Right lung (tissue), 2 donors: ENCODE measurements at regions not wholly inside any gene's neighbourhood (a gene's known extent, or its start where the extent isn't known, plus 50 kb on each side); places are given as distances from the start of the nearest gene placed in this dataset.
"Not testable (repeated sequence)": the region's sequence is repeated elsewhere in the genome, so short reads cannot be mapped to it uniquely, and the experiment has no call there.

Experiments used
- DNase-seq, 2 donors: peaks; one replicate each; pipeline ENCODE4 v3.0.0-alpha.2; 2013

DNA sequence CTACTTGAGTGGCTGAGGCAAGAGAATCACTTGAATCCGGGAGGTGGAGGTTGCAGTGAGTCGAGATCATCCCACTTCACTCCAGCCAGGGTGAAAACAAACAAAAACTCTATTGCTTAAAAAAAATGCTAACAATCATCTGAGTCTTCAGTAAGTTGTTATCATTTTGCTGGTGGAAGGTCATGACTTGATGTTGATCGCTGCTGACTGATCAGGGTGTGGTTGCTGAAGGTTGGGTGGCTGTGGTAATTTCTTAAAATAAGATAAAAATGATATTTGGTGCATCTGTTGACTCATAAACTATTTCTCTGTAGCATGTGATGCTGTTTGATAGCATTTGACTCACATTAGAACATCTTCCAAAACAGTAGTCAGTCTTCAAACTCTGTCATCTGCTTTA is 349.4 kb upstream of the PAPPA start:
- DNase-seq: no peak

DNA sequence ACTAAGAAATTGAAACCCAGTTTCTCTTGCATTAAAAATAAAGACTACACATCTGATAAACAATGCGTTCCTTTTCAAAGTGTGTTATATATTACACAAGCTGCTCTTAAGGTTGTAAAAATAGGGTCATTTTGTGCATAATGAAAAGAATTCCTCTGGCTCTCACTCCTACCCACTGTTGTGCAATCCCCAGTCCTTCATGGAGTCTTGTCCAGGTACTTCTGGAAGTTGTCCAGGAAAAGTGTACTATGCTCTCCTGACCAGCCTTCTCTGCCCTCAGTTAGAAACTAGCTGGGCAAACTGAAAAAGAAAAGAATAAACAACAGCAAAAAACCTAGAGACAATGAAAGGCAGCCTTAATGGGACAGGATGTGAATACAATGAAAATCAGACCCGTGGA is 345.5 kb upstream of the PAPPA start:
- peak in 1 of 2 donors; percentile 1 for DNase-seq

DNA sequence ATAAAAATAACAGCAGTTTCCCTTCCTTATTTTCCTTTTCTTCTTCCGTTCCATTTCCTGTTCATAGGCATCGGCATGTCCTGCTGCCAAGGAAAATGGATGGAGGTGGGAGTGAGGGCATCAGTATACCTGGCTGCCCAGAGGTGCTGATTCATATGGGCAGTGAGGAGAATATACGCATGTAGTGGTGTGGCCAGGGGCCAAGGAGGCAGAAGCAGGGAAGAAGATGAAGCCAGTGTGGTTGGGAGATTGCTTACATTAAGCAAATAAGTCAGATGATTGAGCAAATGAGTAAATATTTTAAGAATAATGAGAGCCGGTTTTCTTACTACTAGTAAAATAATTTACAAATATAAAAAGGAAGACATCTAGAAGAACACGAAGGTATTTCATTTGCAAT is 344.9 kb upstream of the PAPPA start:
- DNase-seq: no peak

DNA sequence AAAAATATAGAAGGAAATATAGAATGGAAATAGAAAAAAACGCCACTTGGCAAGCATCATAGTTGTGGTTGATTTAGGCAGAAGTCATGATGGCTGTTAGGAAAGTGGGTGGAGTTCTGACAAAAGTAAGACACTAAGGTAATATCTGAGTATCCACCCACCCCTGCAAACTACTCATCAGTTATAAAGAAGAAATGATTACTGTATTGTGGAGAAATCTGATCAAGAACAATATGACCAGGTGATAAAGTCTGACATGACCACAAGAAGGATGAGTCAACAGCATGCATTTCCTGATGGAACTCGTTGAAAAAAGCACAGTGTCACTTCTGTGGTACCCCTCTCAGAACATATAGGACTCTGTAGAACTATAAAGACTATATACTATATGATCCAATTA is 343.4 kb upstream of the PAPPA start:
- no peak for DNase-seq

DNA sequence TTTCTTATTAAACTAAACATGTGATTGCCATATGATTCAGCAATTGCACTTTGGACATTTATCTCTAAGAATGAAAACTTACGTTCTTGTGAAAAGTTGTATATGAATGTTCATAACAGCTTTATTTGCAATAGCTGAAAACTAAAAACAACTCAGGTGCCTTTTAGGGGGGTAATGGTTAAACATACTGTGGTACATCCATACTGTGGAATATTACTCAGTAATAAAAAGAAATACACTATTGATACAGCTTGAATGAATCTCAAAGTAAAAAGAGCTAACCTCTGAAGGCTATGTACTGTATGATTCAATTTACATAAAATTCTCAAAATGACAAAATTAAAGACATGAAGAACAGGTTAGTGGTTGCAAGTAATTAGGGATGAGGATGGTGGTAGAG is 339.5 kb upstream of the PAPPA start:
- DNase-seq: no peak

DNA sequence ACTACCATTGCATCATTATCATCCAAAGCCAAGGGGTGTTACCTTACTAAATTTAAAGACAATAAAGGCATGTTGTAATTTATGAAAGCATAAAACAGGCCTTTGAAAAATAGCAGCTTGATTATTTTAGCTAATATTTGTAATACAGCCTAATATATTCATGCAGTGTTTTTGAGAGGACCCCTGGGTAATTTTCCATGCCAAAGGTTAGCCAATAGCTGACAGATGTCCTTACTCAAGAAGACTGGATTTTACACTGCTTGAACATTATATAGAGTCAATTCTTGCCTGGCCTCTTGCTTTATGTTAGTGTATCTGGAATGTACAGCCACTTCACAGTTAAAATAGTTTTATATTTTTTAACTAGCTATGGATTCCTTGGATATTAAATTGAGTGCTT is 337.8 kb upstream of the PAPPA start:
- peak; percentile 14 for DNase-seq

DNA sequence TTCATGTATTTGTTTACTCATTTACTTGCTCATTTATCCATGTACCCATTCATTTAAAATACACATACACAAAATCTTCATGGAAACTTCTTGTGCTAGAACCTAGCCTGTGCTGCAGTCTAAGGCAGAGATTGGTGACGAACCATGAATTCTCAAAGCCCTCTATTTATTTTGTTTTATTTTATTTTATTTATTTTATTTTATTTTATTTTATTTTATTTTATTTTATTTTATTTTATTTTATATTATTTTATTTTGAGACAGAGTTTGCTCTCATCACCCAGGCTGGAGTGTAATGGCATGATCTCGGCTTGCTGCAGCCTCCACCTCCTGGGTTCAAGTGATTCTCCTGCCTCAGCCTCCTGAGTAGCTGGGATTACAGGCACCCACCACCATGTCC is 334.9 kb upstream of the PAPPA start:
- not testable (repeated sequence) for DNase-seq

DNA sequence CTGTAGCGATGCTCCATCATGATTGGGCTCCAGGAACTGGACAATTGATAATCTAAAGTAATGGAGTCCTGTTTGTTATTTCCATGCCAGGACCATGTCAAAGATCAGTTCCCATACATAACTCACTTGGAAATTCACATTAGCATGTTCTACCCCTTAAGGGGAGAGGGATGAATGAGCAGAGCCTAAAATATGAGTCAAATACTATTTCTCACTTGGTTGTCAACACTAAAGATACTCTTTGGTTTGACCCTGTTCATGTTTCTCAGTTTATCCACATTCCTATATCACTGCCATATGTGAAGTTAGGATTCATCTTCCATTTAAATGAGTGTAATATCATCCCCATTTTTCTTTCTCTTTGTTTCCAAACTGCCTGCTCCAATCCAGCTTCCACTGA is 321.6 kb upstream of the PAPPA start:
- no peak for DNase-seq

DNA sequence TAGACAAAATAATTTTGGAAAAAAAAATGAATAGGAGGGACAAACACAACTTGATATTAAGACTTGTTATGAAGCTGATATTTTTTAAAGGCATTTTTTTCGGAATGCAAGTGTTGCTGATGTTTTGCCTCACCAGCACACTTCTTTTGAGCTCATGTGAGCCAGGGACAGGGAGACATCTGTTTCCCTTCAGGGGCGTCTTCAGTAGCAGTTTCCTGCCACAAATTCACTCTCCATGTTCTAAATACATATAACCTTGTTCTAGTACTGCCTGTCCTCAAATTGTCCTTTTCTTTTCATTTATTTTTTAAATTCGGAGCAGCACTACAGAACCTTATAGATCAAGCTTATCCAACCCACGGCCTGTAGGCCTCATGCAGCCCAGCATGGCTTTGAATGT is 316.0 kb upstream of the PAPPA start:
- DNase-seq: no peak

DNA sequence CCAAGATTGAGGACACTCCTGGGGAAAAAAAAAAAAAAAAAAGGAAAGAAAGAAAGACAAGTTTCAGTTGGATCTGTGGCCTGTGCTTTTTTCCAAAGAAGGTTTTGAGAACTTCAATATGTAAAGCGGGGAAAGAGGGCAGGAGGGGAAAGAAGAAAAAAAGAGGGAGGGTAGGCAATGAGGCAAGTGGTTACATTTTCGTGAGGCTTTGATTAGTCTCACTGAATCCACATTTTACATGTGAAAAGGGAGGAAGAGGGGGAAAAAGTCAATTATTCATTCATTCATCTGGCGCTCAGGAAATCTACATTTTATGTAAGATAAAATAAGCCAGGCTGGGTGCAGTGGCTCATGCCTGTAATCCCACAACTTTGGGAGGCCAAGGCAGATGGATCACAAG is 315.2 kb upstream of the PAPPA start:
- DNase-seq: no peak

DNA sequence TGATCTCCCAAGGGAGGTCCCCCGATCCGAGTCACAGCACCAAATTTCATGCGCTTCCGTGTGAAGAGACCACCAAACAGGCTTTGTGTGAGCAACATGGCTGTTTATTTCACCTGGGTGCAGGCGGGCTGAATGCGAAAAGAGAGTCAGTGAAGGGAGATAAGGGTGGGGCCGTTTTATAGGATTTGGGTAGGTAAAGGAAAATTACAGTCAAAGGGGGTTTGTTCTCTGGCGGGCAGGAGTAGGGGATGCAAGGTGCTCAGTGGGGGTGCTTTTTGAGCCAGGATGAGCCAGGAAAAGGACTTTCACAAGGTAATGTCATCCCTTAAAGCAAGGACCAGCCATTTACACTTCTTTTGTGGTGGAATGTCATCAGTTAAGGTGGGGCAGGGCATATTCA is 309.2 kb upstream of the PAPPA start:
- DNase-seq: not testable (repeated sequence)

DNA sequence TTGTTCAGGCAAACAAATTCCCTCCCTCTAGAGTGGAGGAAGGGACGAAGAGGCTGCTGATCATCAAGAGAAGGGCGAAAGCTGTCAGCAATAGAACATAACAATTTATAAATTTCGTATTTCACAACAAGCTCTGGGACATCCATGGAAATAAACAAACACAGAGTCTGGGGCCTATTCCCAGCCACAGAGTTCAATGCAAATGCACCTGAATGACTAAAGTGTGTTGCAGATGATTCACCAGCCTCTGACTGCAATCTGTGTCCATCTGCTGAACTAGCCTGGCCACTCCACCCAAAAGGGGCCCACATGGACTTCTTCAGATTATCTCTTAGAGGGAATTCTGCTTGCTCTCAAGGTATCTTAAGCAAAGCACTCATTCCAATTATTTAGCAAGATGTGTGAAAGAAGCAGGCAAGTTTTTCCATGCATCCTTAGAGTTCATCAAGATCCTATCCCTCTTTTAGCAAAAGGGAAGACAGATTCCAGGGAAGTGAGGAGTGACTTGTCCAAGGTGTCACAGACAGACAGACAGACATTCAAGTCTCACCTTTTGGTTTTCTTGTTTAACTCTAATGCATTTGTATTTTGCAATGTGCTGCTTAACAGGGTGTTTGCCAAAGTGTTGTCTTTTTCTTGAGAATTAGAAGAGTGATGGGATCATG is 307.8 kb upstream of the PAPPA start:
- DNase-seq: no peak

DNA sequence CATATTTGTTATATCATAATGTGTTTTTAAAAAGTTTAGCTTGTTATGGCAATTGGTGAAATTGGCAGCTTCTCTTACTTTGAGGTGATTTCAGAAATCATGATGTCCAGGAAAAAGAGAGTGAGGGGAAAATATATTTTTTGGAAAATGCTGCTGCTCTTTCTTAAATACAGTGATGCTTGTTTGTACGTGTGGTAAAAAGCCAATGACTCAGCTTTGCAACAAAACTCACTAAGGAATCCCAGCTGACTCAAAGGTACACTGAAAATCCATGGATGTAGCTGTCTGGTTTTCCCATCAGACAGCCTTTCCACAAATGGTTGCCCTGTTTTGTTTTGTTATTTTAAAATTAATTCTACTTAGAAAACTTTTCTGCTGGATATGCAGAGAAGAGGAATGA is 306.4 kb upstream of the PAPPA start:
- no peak for DNase-seq

DNA sequence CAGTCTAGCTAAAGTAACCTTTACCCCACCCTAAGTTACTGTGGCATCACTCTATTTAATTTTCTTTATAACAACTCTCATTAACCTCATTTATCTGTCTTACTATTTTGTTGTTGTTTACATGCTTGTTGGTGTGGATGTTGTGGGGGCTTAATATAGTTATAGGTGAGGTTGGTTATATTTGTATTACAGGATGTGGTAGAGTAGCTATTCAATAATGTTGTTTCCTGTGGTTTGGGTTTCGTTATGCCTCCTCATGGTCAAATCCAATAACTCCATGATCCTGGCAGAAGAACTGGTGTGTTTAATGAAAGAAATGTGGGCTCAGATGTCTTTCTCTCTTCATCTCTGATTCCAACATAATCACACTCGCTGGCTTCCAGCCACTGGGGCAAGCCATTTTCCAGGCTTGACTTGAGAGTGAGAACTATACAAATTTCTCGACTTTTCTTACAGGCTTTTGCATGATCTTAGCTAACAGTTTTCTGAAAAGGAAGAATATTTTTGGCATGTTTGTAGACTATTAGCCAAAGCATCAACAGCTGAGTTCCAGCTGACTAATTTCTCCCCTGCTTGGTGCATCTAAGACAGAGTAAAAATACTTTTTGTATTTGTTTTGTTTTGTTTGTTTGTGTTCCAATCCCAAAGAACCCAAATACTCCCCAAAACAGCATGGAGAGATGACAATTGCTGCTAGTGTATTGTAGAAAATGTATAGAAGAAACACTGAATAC is 303.7 kb upstream of the PAPPA start:
- peak; percentile 4 to 10 for DNase-seq

DNA sequence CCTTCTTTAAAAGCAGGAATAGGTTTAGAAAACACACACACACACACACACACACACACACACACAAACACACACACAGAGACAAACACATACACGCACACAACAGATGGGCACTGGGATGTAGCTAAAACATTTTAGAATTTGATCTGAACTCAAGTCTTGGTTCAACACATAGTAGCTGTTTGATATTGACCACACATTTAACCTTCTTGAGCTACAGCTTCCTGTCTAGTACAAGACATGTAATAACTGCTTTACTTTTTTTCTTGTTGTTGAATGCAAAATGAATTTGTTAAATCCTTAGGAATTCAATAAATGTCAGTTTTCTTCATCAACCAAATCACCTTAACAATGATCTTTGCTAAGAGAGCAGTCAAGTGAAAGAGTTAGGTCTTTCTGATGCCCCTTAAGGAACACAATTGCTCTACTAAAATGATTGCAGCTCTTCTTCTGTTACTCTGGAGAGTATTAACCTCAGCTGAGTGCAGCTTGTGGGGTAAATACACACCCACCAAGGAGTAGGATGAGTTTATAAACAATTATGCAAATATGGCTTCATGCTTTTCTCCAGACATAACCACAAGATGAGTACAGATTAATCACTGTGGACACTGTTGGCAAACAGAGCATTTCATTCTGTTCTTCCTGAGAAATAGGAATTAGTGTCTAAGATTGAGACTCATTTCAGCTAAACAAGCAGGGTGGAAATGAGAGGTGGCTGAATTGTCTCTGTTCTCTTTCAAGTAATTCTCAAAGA is 302.9 kb upstream of the PAPPA start:
- no peak for DNase-seq

DNA sequence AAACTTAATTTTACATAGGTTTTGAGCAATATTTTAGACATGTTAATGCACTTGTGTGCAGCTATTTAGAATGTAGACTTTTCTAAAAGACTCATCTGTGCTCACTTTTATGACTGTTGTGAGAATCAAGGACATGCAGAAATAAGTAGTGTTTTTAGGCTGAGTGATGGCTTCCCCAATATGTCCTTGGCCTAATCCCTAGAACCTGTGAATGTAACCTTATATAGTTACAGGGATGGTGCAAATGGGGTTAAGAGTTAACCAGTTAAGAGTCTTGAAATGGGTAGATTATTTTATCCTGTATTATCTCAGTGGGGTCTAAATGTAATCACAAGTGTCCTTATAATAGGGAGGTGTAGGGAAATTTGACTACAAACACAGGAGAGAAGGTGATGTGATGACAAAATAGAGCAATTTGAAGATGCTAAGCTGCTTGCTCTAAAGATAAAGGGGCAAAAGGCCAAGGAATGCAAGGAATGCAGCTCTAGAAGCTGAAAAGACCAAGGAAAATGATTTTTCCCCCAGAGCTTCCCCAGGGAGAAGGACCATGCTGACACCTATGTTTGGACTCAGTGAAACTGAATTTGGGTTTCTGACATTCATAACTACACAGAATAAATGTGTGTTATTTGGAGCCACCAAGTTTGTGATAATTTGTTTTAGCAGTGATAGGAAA is 298.0 kb upstream of the PAPPA start:
- no peak for DNase-seq

DNA sequence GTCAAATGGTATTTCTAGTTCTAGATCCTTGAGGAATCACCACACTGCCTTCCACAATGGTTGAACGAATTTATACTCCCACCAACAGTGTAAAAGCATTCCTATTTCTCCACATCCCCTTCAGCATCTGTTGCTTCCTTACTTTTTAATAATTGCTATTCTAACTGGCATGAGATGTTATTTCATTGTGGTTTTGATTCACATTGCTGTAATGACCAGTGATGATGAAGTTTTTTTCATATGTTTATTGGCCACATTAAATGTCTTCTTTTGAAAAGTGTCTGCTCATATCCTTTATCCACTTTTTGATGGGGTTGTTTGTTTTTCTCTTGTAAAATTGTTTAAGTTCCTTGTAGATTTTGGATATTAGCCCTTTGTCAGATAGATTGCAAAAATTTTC is 295.2 kb upstream of the PAPPA start:
- not testable (repeated sequence) for DNase-seq

DNA sequence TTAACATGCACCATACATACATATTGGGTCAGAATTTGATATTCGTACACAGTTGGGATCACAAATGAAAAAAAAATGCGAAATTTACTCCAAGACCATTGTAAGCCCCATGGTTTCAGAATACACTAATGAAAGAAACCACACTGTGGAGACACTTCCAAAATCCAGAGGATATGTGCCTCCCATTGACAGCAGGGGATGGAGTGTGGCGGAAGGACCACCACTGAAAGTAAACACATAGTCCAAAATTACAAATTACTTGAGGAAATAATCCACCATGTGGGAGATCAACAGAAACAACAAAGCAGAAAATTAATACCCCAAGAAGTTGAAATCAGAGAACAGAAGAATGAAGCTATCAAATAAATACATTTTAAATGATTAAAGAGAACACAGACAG is 291.6 kb upstream of the PAPPA start:
- DNase-seq: no peak

DNA sequence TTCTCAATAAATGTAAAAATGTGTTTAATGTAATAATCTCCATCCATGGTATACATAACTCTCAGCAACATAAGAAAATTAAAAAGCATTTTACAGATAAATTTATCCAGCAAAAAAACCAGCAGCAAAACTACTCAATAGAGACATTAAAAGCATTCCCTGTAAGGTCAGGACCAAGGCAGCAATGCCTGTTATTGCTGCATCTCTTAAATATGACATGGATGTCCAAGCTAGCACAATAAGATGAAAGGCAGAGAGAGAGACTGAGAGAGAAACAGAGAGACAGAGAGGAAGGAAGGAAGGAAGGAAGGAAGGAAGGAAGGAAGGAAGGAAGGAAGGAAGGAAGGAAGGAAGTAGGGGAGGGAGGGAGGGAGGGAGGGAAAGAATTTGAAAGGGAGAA is 289.0 kb upstream of the PAPPA start:
- DNase-seq: no peak

DNA sequence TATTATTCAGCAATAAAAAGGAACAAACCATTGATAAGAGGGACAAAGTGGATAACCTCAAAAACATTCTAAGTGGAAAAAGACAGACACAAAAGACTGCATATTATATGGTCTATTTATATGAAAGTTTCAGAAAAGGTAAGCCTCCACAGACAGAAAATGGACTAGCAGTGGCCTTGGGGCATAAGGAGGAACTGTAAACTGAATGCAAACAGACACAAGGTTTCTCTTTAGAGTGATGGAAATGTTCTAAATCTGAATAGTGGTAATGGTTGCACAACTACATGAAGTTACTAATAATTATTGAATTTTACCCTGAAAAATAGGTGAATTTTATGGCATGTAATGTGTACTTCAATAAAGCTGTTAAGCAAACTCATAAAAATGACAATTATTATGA is 286.3 kb upstream of the PAPPA start:
- no peak for DNase-seq

DNA sequence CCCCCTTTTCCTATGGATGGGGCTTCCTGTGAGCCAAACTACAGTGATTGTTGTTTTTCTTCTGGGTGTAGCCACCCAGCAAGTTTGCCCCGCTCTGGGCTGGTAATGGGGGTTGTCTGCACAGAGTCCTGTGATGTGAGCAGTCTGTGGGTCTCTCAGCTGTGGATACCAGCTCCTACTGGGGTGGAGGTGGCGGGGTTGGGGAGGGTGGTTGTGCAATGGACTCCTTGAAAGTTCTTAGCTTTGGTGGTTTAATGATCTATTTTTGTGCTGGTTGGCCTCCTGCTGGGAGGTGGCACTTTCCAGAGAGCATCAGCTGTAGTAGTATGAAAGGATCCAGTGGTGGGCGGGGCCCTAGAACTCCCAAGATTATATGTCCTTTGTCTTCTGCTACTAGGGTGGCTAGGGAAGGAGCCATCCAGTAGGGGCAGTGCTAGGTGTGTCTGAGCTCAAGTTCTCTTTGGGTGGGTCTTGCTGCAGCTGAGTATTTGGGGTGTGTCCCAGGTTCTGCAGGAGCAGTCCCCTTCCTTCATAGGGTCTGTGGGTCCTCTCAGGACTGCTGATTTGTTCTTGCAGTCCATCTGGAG is 275.6 kb upstream of the PAPPA start:
- no peak for DNase-seq

DNA sequence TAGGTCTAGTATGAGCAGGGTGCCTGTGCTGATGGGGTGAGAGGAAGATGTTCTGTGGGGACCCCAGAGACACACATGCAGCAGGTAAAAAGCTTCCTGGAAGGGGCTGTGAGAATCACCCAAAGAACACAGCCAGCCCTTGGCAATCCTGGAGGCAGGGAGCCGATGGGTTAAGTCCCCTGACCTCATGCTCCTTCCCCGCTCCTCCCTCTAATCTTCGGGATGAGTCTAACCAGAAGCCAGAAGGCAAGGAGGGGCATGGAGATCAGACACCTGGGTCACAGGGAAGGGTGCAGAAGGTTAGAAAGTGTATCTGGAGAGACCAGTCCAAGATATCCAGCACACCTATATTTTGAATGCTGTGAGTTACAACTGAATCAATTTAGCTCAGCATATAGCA is 274.1 kb upstream of the PAPPA start:
- DNase-seq: no peak
